Neural cell (in vitro differentiated cells): ENCODE measurements at regions not wholly inside any gene's neighbourhood (a gene's known extent, or its start where the extent isn't known, plus 50 kb on each side); places are given as distances from the start of the nearest gene placed in this dataset.

Source experiments
- H2AFZ ChIP-seq: fragments of 200-600, 300-800 bp; sonication (generic), shearing (Covaris generic); 2 replicates; pipeline ENCODE4 v1.6.0; 2014; ENCODE audit warnings: low read depth, mild to moderate bottlenecking, antibody characterized with exemption, low read length, moderate library complexity
- H3F3A ChIP-seq: fragments of 200-600 bp; shearing (Covaris generic); 2 replicates; pipeline ENCODE4 v1.6.1; 2016; ENCODE audit warnings: mild to moderate bottlenecking, moderate library complexity, mixed read lengths, antibody characterized with exemption, low read length; ENCODE audit not compliant: insufficient read depth, poor library complexity, severe bottlenecking
- H3K27ac ChIP-seq: fragments of 200-600, 300-800 bp; sonication (generic), shearing (Covaris generic); 2 replicates; pipeline ENCODE4 v1.5.1; 2014; ENCODE audit warnings: mild to moderate bottlenecking, low read length, moderate library complexity
- H3K27me3 ChIP-seq: fragments of 300-800, 200-600 bp; sonication (generic), shearing (Covaris generic); 2 replicates; pipeline ENCODE4 v1.6.0; 2014; ENCODE audit warnings: mild to moderate bottlenecking, low read depth, low read length, moderate library complexity; ENCODE audit not compliant: insufficient read depth
- H3K36me3 ChIP-seq: fragments of 300-800, 200-600 bp; sonication (generic), shearing (Covaris generic); 2 replicates; pipeline ENCODE4 v1.5.1; 2014; ENCODE audit warnings: mild to moderate bottlenecking, antibody characterized with exemption, low read length, moderate library complexity; ENCODE audit not compliant: insufficient read depth
- H3K4me2 ChIP-seq: fragments of 300-800, 200-600 bp; sonication (generic), shearing (Covaris generic); 2 replicates; pipeline ENCODE4 v1.6.0; 2014; ENCODE audit warnings: mild to moderate bottlenecking, low read length
- H3K4me3 ChIP-seq: fragments of 300-800, 200-600 bp; sonication (generic), shearing (Covaris generic); 2 replicates; pipeline ENCODE4 v1.5.1; 2014; ENCODE audit warnings: mild to moderate bottlenecking, low read length, moderate library complexity
- H3K79me2 ChIP-seq: fragments of 200-600 bp; shearing (Covaris generic); replicated peaks from 2 replicates; pipeline ENCODE4 v1.6.0; 2014; ENCODE audit warnings: mild to moderate bottlenecking, low read length, moderate library complexity; ENCODE audit not compliant: insufficient read depth
- H3K9ac ChIP-seq: fragments of 300-800, 200-600 bp; sonication (generic), shearing (Covaris generic); 2 replicates; pipeline ENCODE4 v1.6.1; 2016; ENCODE audit warnings: mild to moderate bottlenecking, low read length, mixed read lengths
- H3K9me2 ChIP-seq: fragments of 200-600 bp; shearing (Covaris generic); 2 replicates; pipeline ENCODE4 v1.6.1; 2016; ENCODE audit warnings: mild to moderate bottlenecking, low read length, mixed read lengths; ENCODE audit not compliant: insufficient read depth
- H3K9me3 ChIP-seq: fragments of 200-600, 300-800 bp; sonication (generic), shearing (Covaris generic); 2 replicates; pipeline ENCODE4 v1.6.1; 2016; ENCODE audit warnings: mild to moderate bottlenecking, mixed run types, low read length, moderate library complexity, mixed read lengths
- H4K20me1 ChIP-seq: fragments of 200-600 bp; shearing (Covaris generic); 2 replicates; pipeline ENCODE4 v1.6.1; 2016; ENCODE audit warnings: mild to moderate bottlenecking, mixed run types; ENCODE audit not compliant: insufficient read depth
- CTCF ChIP-seq: fragments of 450-650 bp; IDR thresholded peaks from 2 replicates; pipeline ENCODE4 v1.5.1; 2014; ENCODE audit warnings: antibody characterized with exemption, mild to moderate bottlenecking, moderate library complexity; ENCODE audit not compliant: poor library complexity, severe bottlenecking
- EP300 ChIP-seq: fragments of 450-650 bp; conservative IDR thresholded peaks from 2 replicates; pipeline ENCODE4 v1.6.1; 2014; ENCODE audit warnings: antibody characterized with exemption, mild to moderate bottlenecking, moderate library complexity; ENCODE audit not compliant: poor library complexity, severe bottlenecking
- EZH2 ChIP-seq: fragments of 200-600, 300-800 bp; shearing (Covaris generic), sonication (generic); IDR thresholded peaks from 2 replicates; pipeline ENCODE4 v1.6.1; 2014; ENCODE audit warnings: antibody characterized with exemption, low read length, borderline replicate concordance, mild to moderate bottlenecking; ENCODE audit not compliant: insufficient read depth, poor library complexity, severe bottlenecking
- MXI1 ChIP-seq: fragments of 450-650 bp; conservative IDR thresholded peaks from 2 replicates; pipeline ENCODE4 v1.6.1; 2014; ENCODE audit warnings: antibody characterized with exemption, mild to moderate bottlenecking; ENCODE audit not compliant: poor library complexity, severe bottlenecking
- POLR2AphosphoS5 ChIP-seq: IDR thresholded peaks from 2 replicates; pipeline ENCODE4 v1.6.1; 2012
- RAD21 ChIP-seq: fragments of 450-650 bp; conservative IDR thresholded peaks from 2 replicates; pipeline ENCODE4 v1.6.1; 2014; ENCODE audit warnings: antibody characterized with exemption, mild to moderate bottlenecking, moderate library complexity
- REST ChIP-seq: IDR thresholded peaks from 2 replicates; pipeline ENCODE4 v1.6.1; 2012; ENCODE audit warnings: borderline replicate concordance
- SMC3 ChIP-seq: fragments of 450-650 bp; conservative IDR thresholded peaks from 2 replicates; pipeline ENCODE4 v1.6.1; 2014; ENCODE audit warnings: antibody characterized with exemption, mild to moderate bottlenecking, moderate library complexity; ENCODE audit not compliant: poor library complexity
- TAF1 ChIP-seq: IDR thresholded peaks from 2 replicates; pipeline ENCODE4 v1.6.1; 2012; ENCODE audit warnings: low read depth

GRCh38 chr10:62502995-62503613 lies 128.9 kb downstream of the ZNF365 start:
- Histone ChIP-seq H3K36me3 (no peaks in the 10 kb centered on the region), H3F3A (no peaks in the 10 kb centered on the region), H3K27me3 (no peaks in the 10 kb centered on the region), H4K20me1 (no peaks in the 10 kb centered on the region), H3K9me3 (no peaks in the 10 kb centered on the region), H3K9ac (no peak overlapping the region), H2AFZ (no peak overlapping the region), H3K4me2 (no peak overlapping the region), H3K9me2 (no peaks in the 10 kb centered on the region), H3K4me3 (no peak overlapping the region), H3K27ac (no peak overlapping the region), H3K79me2 (no peaks in the 10 kb centered on the region)
- TF ChIP-seq RAD21, result no peak
- TF ChIP-seq TAF1, result no peak
- no peak for TF ChIP-seq CTCF
- TF ChIP-seq EP300, result no peak
- TF ChIP-seq EZH2, result no peak
- TF ChIP-seq MXI1, result no peak
- TF ChIP-seq POLR2AphosphoS5, result no peak
- no peak for TF ChIP-seq REST
- no peak for TF ChIP-seq SMC3

- Histone ChIP-seq H2AFZ (no peak overlapping the region), H3K9ac (no peak overlapping the region), H3K36me3 (no peaks in the 10 kb centered on the region), H3K9me3 (no peaks in the 10 kb centered on the region), H3F3A (no peaks in the 10 kb centered on the region), H3K9me2 (no peaks in the 10 kb centered on the region), H3K27ac (no peak overlapping the region), H3K79me2 (no peaks in the 10 kb centered on the region), H3K27me3 (no peaks in the 10 kb centered on the region), H3K4me2 (no peak overlapping the region), H4K20me1 (no peaks in the 10 kb centered on the region), H3K4me3 (no peak overlapping the region)
- TF ChIP-seq EP300 (no peak), CTCF (no peak), RAD21 (no peak), REST (no peak), TAF1 (no peak), EZH2 (no peak), POLR2AphosphoS5 (no peak), SMC3 (no peak), MXI1 (no peak)
These were observed 129.7 kb downstream of the ZNF365 start for GRCh38 chr10:62503872-62504271.
